ENCODE measurements at regions not wholly inside any gene's neighbourhood (a gene's known extent, or its start where the extent isn't known, plus 50 kb on each side); places are given as distances from the start of the nearest gene placed in this dataset.
A peak's percentile ranks its signal among the peaks of the same experiment; 100 is the strongest.

DNA sequence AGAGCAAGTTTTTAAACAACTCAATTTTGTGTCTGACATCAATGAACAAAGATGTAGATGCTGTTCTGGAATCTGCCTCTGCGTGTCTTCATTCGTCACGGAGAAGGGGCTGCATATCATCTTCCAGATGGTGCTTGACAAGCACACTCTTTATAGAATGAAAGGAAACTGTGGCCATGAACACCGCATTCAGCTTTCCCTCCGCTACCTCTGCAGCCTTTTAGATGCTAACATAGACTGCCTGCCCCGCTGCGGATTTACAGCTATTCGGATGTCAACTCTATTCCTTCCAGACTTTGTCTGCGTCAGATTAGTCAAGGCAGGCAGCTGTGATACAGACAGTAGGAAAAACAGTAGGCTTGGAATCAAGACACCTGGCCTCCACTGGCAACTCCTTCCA is 232.9 kb downstream of the TJP1 start:
- no peak overlapping the region for H3K9ac ChIP-seq
- H3K4me2 ChIP-seq, result no peak overlapping the region
- H3K27ac ChIP-seq, result no peak overlapping the region
- peaks cover 11% of the 10 kb centered on the region for H3K4me1 ChIP-seq (ENCODE audit: low read depth, poor library complexity, severe bottlenecking)
- no peaks in the 10 kb centered on the region for H4K20me1 ChIP-seq (ENCODE audit: insufficient read depth)
- H2AFZ ChIP-seq (ENCODE audit: low read depth), result no peak overlapping the region
- H3K79me2 ChIP-seq (ENCODE audit: insufficient read depth, low read depth), result no peaks in the 10 kb centered on the region
- H3K36me3 ChIP-seq (ENCODE audit: insufficient read depth), result no peaks in the 10 kb centered on the region
- H3K27me3 ChIP-seq (ENCODE audit: insufficient read depth, low read depth), result no peaks in the 10 kb centered on the region
- TF ChIP-seq CTCF (conservative IDR thresholded peaks at IDR 0.05; ENCODE audit: low read depth, low read length), result no peak
- no peak overlapping the region for H3K4me3 ChIP-seq (IDR thresholded peaks at IDR 0.05; ENCODE audit: insufficient read depth, low read depth, low read length)

GRCh38 chr15:29573197-29573838 is 248.9 kb downstream of the TJP1 start:
- Histone ChIP-seq H3K27ac (no peak overlapping the region), H2AFZ (ENCODE audit: low read depth) (no peak overlapping the region), H3K9ac (no peak overlapping the region), H3K79me2 (ENCODE audit: insufficient read depth, low read depth) (no peaks in the 10 kb centered on the region), H3K4me2 (no peak overlapping the region), H3K4me1 (ENCODE audit: low read depth, poor library complexity, severe bottlenecking) (peaks cover 9% of the 10 kb centered on the region), H3K36me3 (ENCODE audit: insufficient read depth) (no peaks in the 10 kb centered on the region), H3K27me3 (ENCODE audit: insufficient read depth, low read depth) (peaks cover 12% of the 10 kb centered on the region), H4K20me1 (ENCODE audit: insufficient read depth) (no peaks in the 10 kb centered on the region), H3K4me3 (IDR thresholded peaks at IDR 0.05; ENCODE audit: insufficient read depth, low read depth, low read length) (no peak overlapping the region)
- no peak for TF ChIP-seq CTCF (conservative IDR thresholded peaks at IDR 0.05; ENCODE audit: low read depth, low read length)

DNA sequence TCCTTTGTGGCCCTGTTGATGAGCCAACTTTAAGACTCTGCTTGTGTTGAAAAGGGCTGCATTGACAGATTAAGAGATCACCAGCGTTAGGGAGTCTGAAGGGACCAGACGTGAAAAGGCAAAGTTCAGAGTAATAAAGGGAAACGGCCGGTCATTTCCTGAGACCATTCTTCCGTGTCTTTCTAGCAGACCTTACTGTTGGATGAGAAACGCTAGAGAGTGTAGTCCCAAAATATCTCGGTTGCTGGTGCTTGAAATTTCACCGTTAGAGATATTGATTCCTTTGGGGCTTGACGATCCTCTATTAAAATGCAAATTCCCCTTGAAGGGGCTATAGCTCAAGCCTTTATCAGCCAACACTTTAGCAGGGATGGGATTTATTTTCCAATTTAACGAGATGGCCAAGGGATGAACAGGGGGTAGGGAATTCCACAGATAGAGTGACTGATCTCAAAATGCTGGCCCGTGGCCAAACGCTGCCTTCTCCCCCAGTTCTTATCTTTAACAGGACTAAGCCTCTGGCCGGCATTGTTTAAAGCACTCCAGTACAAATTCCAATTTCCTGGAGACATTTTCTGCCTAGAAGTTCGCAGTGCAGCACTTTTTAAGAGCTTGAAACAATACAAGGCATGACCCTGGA is 250.4 kb downstream of the TJP1 start:
- Histone ChIP-seq H3K36me3 (ENCODE audit: insufficient read depth) (no peaks in the 10 kb centered on the region), H3K9ac (no peak overlapping the region), H3K27me3 (ENCODE audit: insufficient read depth, low read depth) (peaks cover 12% of the 10 kb centered on the region), H3K4me2 (no peak overlapping the region), H3K79me2 (ENCODE audit: insufficient read depth, low read depth) (no peaks in the 10 kb centered on the region), H3K4me1 (ENCODE audit: low read depth, poor library complexity, severe bottlenecking) (peaks cover 11% of the 10 kb centered on the region), H2AFZ (ENCODE audit: low read depth) (no peak overlapping the region), H3K4me3 (IDR thresholded peaks at IDR 0.05; ENCODE audit: insufficient read depth, low read depth, low read length) (no peak overlapping the region), H3K27ac (no peak overlapping the region), H4K20me1 (ENCODE audit: insufficient read depth) (no peaks in the 10 kb centered on the region)
- no peak for TF ChIP-seq CTCF (conservative IDR thresholded peaks at IDR 0.05; ENCODE audit: low read depth, low read length)

- peaks cover 12% of the 10 kb centered on the region for H3K27me3 ChIP-seq (ENCODE audit: insufficient read depth, low read depth)
- peaks cover 11% of the 10 kb centered on the region for H3K4me1 ChIP-seq (ENCODE audit: low read depth, poor library complexity, severe bottlenecking)
- no peaks in the 10 kb centered on the region for H3K79me2 ChIP-seq (ENCODE audit: insufficient read depth, low read depth)
- no peak overlapping the region for H3K27ac ChIP-seq
- H3K9ac ChIP-seq, result no peak overlapping the region
- H4K20me1 ChIP-seq (ENCODE audit: insufficient read depth), result no peaks in the 10 kb centered on the region
- H2AFZ ChIP-seq (ENCODE audit: low read depth), result peak overlapping the region; percentile 49
- TF ChIP-seq CTCF (conservative IDR thresholded peaks at IDR 0.05; ENCODE audit: low read depth, low read length), result no peak
- H3K4me3 ChIP-seq (IDR thresholded peaks at IDR 0.05; ENCODE audit: insufficient read depth, low read depth, low read length), result no peak overlapping the region
- peak overlapping the region; percentile 59 for H3K4me2 ChIP-seq
- H3K36me3 ChIP-seq (ENCODE audit: insufficient read depth), result no peaks in the 10 kb centered on the region
These were observed 251.1 kb downstream of the TJP1 start for GRCh38 chr15:29570948-29571791.

Measured in KMS-11 (cell line).